GM11168 (cell line): ENCODE measurements at regions not wholly inside any gene's neighbourhood (a gene's known extent, or its start where the extent isn't known, plus 50 kb on each side); places are given as distances from the start of the nearest gene placed in this dataset.

Experiments used
- in situ Hi-C: fragments of 300-500 bp; cut with MboI; formaldehyde crosslinking; loops from one replicate; pipeline ENCODE4 v1.12.0; 2022; ENCODE audit warnings: low sequenced_read_pairs; ENCODE audit not compliant: unreplicated experiment

GRCh38 chr9:4435197-4435596 lies 55.1 kb upstream of the SLC1A1 start:
- in situ Hi-C loops = no loop called here

- in situ Hi-C loops = no loop called here
These were observed 56.9 kb upstream of the SLC1A1 start for GRCh38 chr9:4433379-4433778.

- in situ Hi-C loops = no loop called here
These were observed 59.6 kb upstream of the SLC1A1 start for GRCh38 chr9:4430432-4431261.

GRCh38 chr9:4425319-4426045 lies 64.8 kb upstream of the SLC1A1 start:
- in situ Hi-C loops = no loop called here

- in situ Hi-C loops = no loop called here
These were observed 65.4 kb upstream of the SLC1A1 start for GRCh38 chr9:4424891-4425290.

- in situ Hi-C loops = no loop called here
These were observed 66.2 kb upstream of the SLC1A1 start for GRCh38 chr9:4424038-4424437.

- in situ Hi-C loops = no loop called here
These were observed 67.1 kb upstream of the SLC1A1 start for GRCh38 chr9:4423207-4423610.

GRCh38 chr9:4422495-4422894 lies 67.8 kb upstream of the SLC1A1 start:
- in situ Hi-C loops = no loop called here

GRCh38 chr9:4421847-4422246 lies 68.4 kb upstream of the SLC1A1 start:
- in situ Hi-C loops = no loop called here

GRCh38 chr9:4420351-4420750 lies 69.9 kb upstream of the SLC1A1 start:
- in situ Hi-C loops = no loop called here

- in situ Hi-C loops = no loop called here
These were observed 72.5 kb upstream of the SLC1A1 start for GRCh38 chr9:4417578-4418325.

- in situ Hi-C loops = no loop called here
These were observed 73.8 kb upstream of the SLC1A1 start for GRCh38 chr9:4416467-4416866.

- in situ Hi-C loops = no loop called here
These were observed 75.0 kb upstream of the SLC1A1 start for GRCh38 chr9:4415281-4415680.

- in situ Hi-C loops = no loop called here
These were observed 76.4 kb upstream of the SLC1A1 start for GRCh38 chr9:4413856-4414255.

- in situ Hi-C loops = no loop called here
These were observed 86.1 kb upstream of the SLC1A1 start for GRCh38 chr9:4404156-4404555.

GRCh38 chr9:4402501-4402900 lies 87.8 kb upstream of the SLC1A1 start:
- in situ Hi-C loops = no loop called here

- in situ Hi-C loops = no loop called here
These were observed 89.5 kb upstream of the SLC1A1 start for GRCh38 chr9:4400731-4401130.

GRCh38 chr9:4397917-4398316 lies 92.4 kb upstream of the SLC1A1 start:
- in situ Hi-C loops = no loop called here

GRCh38 chr9:4393806-4394523 lies 94.1 kb upstream of the GLIS3 start:
- in situ Hi-C loops = no loop called here

- in situ Hi-C loops = loop anchor here (10.0 kb wide), 1 partner anchor 165 kb away; no protein-coding TSS in a partner anchor
These were observed 89.9 kb upstream of the GLIS3 start for GRCh38 chr9:4389755-4390154.
